Sigmoid colon (tissue), 6 donors: ENCODE measurements at regions not wholly inside any gene's neighbourhood (a gene's known extent, or its start where the extent isn't known, plus 50 kb on each side); places are given as distances from the start of the nearest gene placed in this dataset.
"Not testable (repeated sequence)": the region's sequence is repeated elsewhere in the genome, so short reads cannot be mapped to it uniquely, and the experiment has no call there.

Source experiments
- DNase-seq: peaks from one replicate; pipeline ENCODE4 v3.0.0-alpha.2; 2019
- H3K27ac ChIP-seq, 4 donors: fragments of 200-600 bp; sonication (generic); one replicate each; pipeline ENCODE4 v1.5.1; 2016 to 2019; ENCODE audit warnings: mild to moderate bottlenecking in 1 of 4
- H3K27me3 ChIP-seq, 3 donors: fragments of 200-600 bp; sonication (generic); one replicate each; pipeline ENCODE4 v1.5.1; 2019; ENCODE audit warnings: mild to moderate bottlenecking in 1 of 3
- H3K36me3 ChIP-seq, 4 donors: fragments of 200-600 bp; sonication (generic); one replicate each; pipeline ENCODE4 v1.5.1; 2016 to 2019
- H3K4me1 ChIP-seq, 4 donors: fragments of 200-600 bp; sonication (generic); one replicate each; pipeline ENCODE4 v1.5.1; 2017 to 2019
- H3K4me3 ChIP-seq, 4 donors: fragments of 200-600 bp; sonication (generic); one replicate each; pipeline ENCODE4 v1.5.1; 2017 to 2019; ENCODE audit warnings: mild to moderate bottlenecking in 2 of 4, moderate library complexity in 1 of 4
- H3K9me3 ChIP-seq, 4 donors: fragments of 200-600 bp in 3 of 4; sonication (generic) in 3 of 4; one replicate each; pipeline versions ENCODE4 v1.5.1 to v1.6.1; 2013 to 2019
- CTCF ChIP-seq, 4 experiments: fragments of 450-650 bp in 3 of 4; fragments of 200-600 bp in 1 of 4; IDR thresholded peaks; one replicate each; pipeline ENCODE4 v1.5.1; 2016 to 2019; ENCODE audit warnings: antibody characterized with exemption in 4 of 4, mild to moderate bottlenecking in 3 of 4, moderate library complexity in 2 of 4
- EP300 ChIP-seq, 4 donors: sonication (generic); formaldehyde crosslinking; IDR thresholded peaks; one replicate each; pipeline ENCODE4 v1.6.1; 2017; ENCODE audit warnings: antibody characterized with exemption in 4 of 4
- POLR2A ChIP-seq, 2 donors: fragments of 450-650 bp; IDR thresholded peaks; one replicate each; pipeline ENCODE4 v1.6.1; 2016; ENCODE audit warnings: antibody characterized with exemption in 2 of 2, mild to moderate bottlenecking in 2 of 2, moderate library complexity in 2 of 2
- POLR2AphosphoS5 ChIP-seq, 4 donors: sonication (generic); formaldehyde crosslinking; IDR thresholded peaks; one replicate each; pipeline ENCODE4 v1.6.1; 2017; ENCODE audit warnings: antibody characterized with exemption in 4 of 4
- WGBS, 2 donors: extraction: QIAGEN DNeasy Blood & Tissue Kit; methylation state at CpG; one replicate each; pipeline ENCODE4 v1.1.7; 2013; 5-methylcytosine and 5-hydroxymethylcytosine counted together
- intact Hi-C: fragments of 100-400 bp; cut with DNase I; formaldehyde crosslinking; loops from one replicate; pipeline ENCODE4 v1.15.1; 2023
- donor health status: healthy with polysubstance abuse.
- donor health status: healthy.

- Histone ChIP-seq H3K4me3 (no peak overlapping the region), H3K4me1 (no peaks in the 10 kb centered on the region), H3K27ac (no peak overlapping the region), H3K36me3 (no peaks in the 10 kb centered on the region), H3K9me3 (no peaks in the 10 kb centered on the region), H3K27me3 (no peaks in the 10 kb centered on the region)
- no peak for TF ChIP-seq POLR2AphosphoS5 (IDR thresholded peaks at IDR 0.05)
- TF ChIP-seq POLR2A (IDR thresholded peaks at IDR 0.05), result no peak
- TF ChIP-seq CTCF (IDR thresholded peaks at IDR 0.05), result no peak
- no peak for TF ChIP-seq EP300 (IDR thresholded peaks at IDR 0.05)
- WGBS, 2 donors, result 34 to 64% methylated on average over 1 of the region's 1 CpG
- no peak for DNase-seq
- intact Hi-C loops, result no loop called here
These were observed 82.7 kb upstream of the TEX13C start for GRCh38 chrX:125236955-125237354.

- no peak overlapping the region for H3K4me3 ChIP-seq
- DNase-seq, result no peak
- intact Hi-C loops, result no loop called here
- no peaks in the 10 kb centered on the region for H3K36me3 ChIP-seq
- no peaks in the 10 kb centered on the region for H3K4me1 ChIP-seq
- H3K9me3 ChIP-seq, result no peaks in the 10 kb centered on the region
- H3K27ac ChIP-seq, result no peak overlapping the region
- no peak for TF ChIP-seq CTCF (IDR thresholded peaks at IDR 0.05)
- TF ChIP-seq POLR2A (IDR thresholded peaks at IDR 0.05), result no peak
- no peak for TF ChIP-seq POLR2AphosphoS5 (IDR thresholded peaks at IDR 0.05)
- no peak for TF ChIP-seq EP300 (IDR thresholded peaks at IDR 0.05)
- no peaks in the 10 kb centered on the region for H3K27me3 ChIP-seq
These were observed 70.7 kb upstream of the TEX13C start for GRCh38 chrX:125248931-125249330.

GRCh38 chrX:125255759-125256158 lies 63.9 kb upstream of the TEX13C start:
- WGBS, 2 donors, result 94 to 95% methylated on average over 20 of the region's 20 CpGs
- H3K4me1 ChIP-seq, H3K9me3 ChIP-seq, H3K27ac ChIP-seq, intact Hi-C loops, H3K4me3 ChIP-seq, DNase-seq, H3K27me3 ChIP-seq, H3K36me3 ChIP-seq: not testable (repeated sequence)

GRCh38 chrX:125262836-125263235 lies 56.8 kb upstream of the TEX13C start:
- TF ChIP-seq CTCF (IDR thresholded peaks at IDR 0.05) (no peak), POLR2A (IDR thresholded peaks at IDR 0.05) (no peak), POLR2AphosphoS5 (IDR thresholded peaks at IDR 0.05) (no peak), EP300 (IDR thresholded peaks at IDR 0.05) (no peak)

GRCh38 chrX:125266153-125266660 lies 53.5 kb upstream of the TEX13C start:
- whole genome bisulfite sequencing, 2 donors, result 90 to 91% methylated on average over 4 of the region's 4 CpGs
- Histone ChIP-seq H3K4me3 (no peak overlapping the region), H3K9me3 (no peaks in the 10 kb centered on the region), H3K27me3 (no peaks in the 10 kb centered on the region), H3K4me1 (no peaks in the 10 kb centered on the region), H3K36me3 (no peaks in the 10 kb centered on the region), H3K27ac (no peak overlapping the region)
- TF ChIP-seq POLR2AphosphoS5 (IDR thresholded peaks at IDR 0.05) (no peak), POLR2A (IDR thresholded peaks at IDR 0.05) (no peak), EP300 (IDR thresholded peaks at IDR 0.05) (no peak), CTCF (IDR thresholded peaks at IDR 0.05) (no peak)
- DNase-seq, result no peak
- intact Hi-C loops, result no loop called here

More at GRCh38 chrX:125262836-125263235, 56.8 kb upstream of the TEX13C start:
- Histone ChIP-seq H3K9me3 (no peaks in the 10 kb centered on the region), H3K27ac (no peak overlapping the region), H3K36me3 (no peaks in the 10 kb centered on the region), H3K4me3 (no peak overlapping the region), H3K4me1 (no peaks in the 10 kb centered on the region), H3K27me3 (no peaks in the 10 kb centered on the region)
- intact Hi-C loops, result no loop called here
- DNase-seq, result no peak
- 72 to 84% methylated on average over 6 of the region's 6 CpGs for WGBS, 2 donors
